HG02571 (cell line): ENCODE measurements at regions not wholly inside any gene's neighbourhood (a gene's known extent, or its start where the extent isn't known, plus 50 kb on each side); places are given as distances from the start of the nearest gene placed in this dataset.
"Not testable (repeated sequence)": the region's sequence is repeated elsewhere in the genome, so short reads cannot be mapped to it uniquely, and the experiment has no call there.

Experiments
- ATAC-seq: cut with Tn5 transposase; IDR thresholded peaks from one replicate; pipeline ENCODE4 v1.9.1; 2021; ENCODE audit warnings: mild to moderate bottlenecking, moderate library complexity; ENCODE audit not compliant: unreplicated experiment

- no peak for ATAC-seq
Observed at GRCh38 chr6:17013701-17014100, 88.1 kb upstream of the STMND1 start.

GRCh38 chr6:17012421-17013225 is 89.2 kb upstream of the STMND1 start:
- no peak for ATAC-seq

- no peak for ATAC-seq
Observed at GRCh38 chr6:17011985-17012384, 89.9 kb upstream of the STMND1 start.

- ATAC-seq, result no peak
Observed at GRCh38 chr6:17007749-17008148, 94.1 kb upstream of the STMND1 start.

GRCh38 chr6:17006543-17006942 is 95.3 kb upstream of the STMND1 start:
- no peak for ATAC-seq

GRCh38 chr6:17004269-17004668 is 97.6 kb upstream of the STMND1 start:
- no peak for ATAC-seq

- ATAC-seq, result no peak
Observed at GRCh38 chr6:17002123-17002522, 99.7 kb upstream of the STMND1 start.

GRCh38 chr6:17001188-17001587 is 100.7 kb upstream of the STMND1 start:
- ATAC-seq, result no peak

- ATAC-seq, result no peak
Observed at GRCh38 chr6:16999491-17000436, 102.1 kb upstream of the STMND1 start.

- no peak for ATAC-seq
Observed at GRCh38 chr6:16998461-16998860, 103.4 kb upstream of the STMND1 start.

GRCh38 chr6:16995511-16996250 is 106.2 kb upstream of the STMND1 start:
- no peak for ATAC-seq

GRCh38 chr6:16993396-16993795 is 108.5 kb upstream of the STMND1 start:
- ATAC-seq, result no peak

- ATAC-seq, result no peak
Observed at GRCh38 chr6:16991981-16992629, 109.7 kb upstream of the STMND1 start.

- not testable (repeated sequence) for ATAC-seq
Observed at GRCh38 chr6:16989976-16990375, 111.9 kb upstream of the STMND1 start.

GRCh38 chr6:16989382-16989781 is 112.5 kb upstream of the STMND1 start:
- ATAC-seq, result no peak

GRCh38 chr6:16987996-16988395 is 113.9 kb upstream of the STMND1 start:
- no peak for ATAC-seq

GRCh38 chr6:16985513-16986284 is 116.2 kb upstream of the STMND1 start:
- ATAC-seq, result no peak

- no peak for ATAC-seq
Observed at GRCh38 chr6:16982807-16983206, 119.0 kb upstream of the STMND1 start.

GRCh38 chr6:16979677-16980370 is 122.0 kb upstream of the STMND1 start:
- no peak for ATAC-seq
